ENCODE measurements at regions not wholly inside any gene's neighbourhood (a gene's known extent, or its start where the extent isn't known, plus 50 kb on each side); places are given as distances from the start of the nearest gene placed in this dataset.

DNA sequence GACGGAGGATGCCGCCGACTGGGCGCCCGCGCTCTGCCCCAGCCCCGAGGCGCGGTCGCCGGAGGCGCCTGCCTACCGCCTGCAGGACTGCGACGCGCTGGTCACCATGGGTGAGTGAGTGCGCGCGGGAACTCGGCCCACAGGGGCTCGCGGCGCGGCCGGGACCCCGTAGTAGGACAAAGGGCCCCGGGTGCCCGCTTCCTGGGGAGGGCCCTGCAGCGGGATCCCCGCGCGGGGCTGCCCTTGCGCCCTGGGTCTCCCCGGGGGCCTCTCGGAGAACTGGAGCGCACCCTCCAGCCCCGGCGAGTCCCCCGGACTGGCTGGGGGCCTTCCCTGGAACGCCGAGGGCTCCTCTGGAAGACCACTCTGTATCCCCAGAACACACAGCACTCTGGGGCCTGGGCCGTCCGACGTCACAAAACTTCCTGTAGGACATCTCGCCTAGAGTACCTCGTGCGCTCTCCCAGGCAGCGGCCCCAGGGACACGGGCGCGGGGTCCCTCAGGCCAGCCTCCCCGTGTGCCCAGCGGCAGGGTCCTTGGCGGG lies 362.9 kb upstream of the AMELY start:
- Histone ChIP-seq H3K23ac (ENCODE audit: insufficient read length) (no peak overlapping the region), H3K27ac (ENCODE audit: low read depth, low read length) (peak overlapping the region; percentile 36; the same call in 1 of the 2 replicates), H2BK120ac (replicated peaks; ENCODE audit: low read depth, low read length) (no peak overlapping the region), H3K36me3 (ENCODE audit: control insufficient read depth in 2 of 4, insufficient read depth in 4 of 4, low read length in 3 of 4) (no peaks in the 10 kb centered on the region), H2BK15ac (ENCODE audit: low read length) (no peak overlapping the region), H3K14ac (ENCODE audit: insufficient read length) (no peak overlapping the region), H2AFZ (ENCODE audit: low read length) (no peak overlapping the region), H3K56ac (replicated peaks; ENCODE audit: insufficient read length, low read depth, low read length) (no peak overlapping the region), H2BK12ac (ENCODE audit: low read depth, low read length) (no peak overlapping the region), H3K9ac (replicated peaks in 1 of 4; ENCODE audit: extremely low read depth in 1 of 4, low read depth in 3 of 4, low read length in 3 of 4) (peak overlapping the region in 3 of 4 experiments; percentile 38 to 77 (median 60); a peak in 5 of 7 replicates), H3K9me3 (ENCODE audit: insufficient read depth in 2 of 2, low read depth in 1 of 2, low read length in 1 of 2) (no peaks in the 10 kb centered on the region), H2BK5ac (ENCODE audit: low read depth, low read length) (no peak overlapping the region), H2BK20ac (ENCODE audit: low read length) (no peak overlapping the region), H3K4ac (replicated peaks; ENCODE audit: insufficient read length, low read depth, low read length) (no peak overlapping the region), H4K8ac (ENCODE audit: extremely low read depth, insufficient read depth, low read length) (peak overlapping the region; percentile 51; the same call in 1 of the 2 replicates), H3K4me2 (ENCODE audit: insufficient read depth in 1 of 2, low read depth in 2 of 2, low read length in 2 of 2) (peak overlapping the region; percentile 69 to 86), H3K79me2 (ENCODE audit: control insufficient read depth in 1 of 2, insufficient read depth in 2 of 2, low read length in 2 of 2) (peaks cover 14 to 48% of the 10 kb centered on the region in 2 experiments), H3K18ac (ENCODE audit: extremely low read depth, low read length) (no peak overlapping the region), H3K27me3 (replicated peaks in 1 of 4; ENCODE audit: control insufficient read depth in 3 of 4, extremely low read depth in 1 of 4, insufficient read depth in 3 of 4, low read length in 3 of 4) (no peaks in the 10 kb centered on the region), H3K23me2 (ENCODE audit: low read depth, low read length) (peaks cover 4% of the 10 kb centered on the region; the same call in 1 of the 2 replicates), H3K4me1 (replicated peaks in 1 of 4; ENCODE audit: control insufficient read depth in 3 of 4, insufficient read depth in 4 of 4, low read length in 3 of 4) (peaks cover 0 to 8% (median 3%) of the 10 kb centered on the region in 4 experiments; a peak in 4 of 7 replicates), H4K5ac (ENCODE audit: insufficient read length, low read depth, low read length) (no peak overlapping the region), H4K91ac (replicated peaks; ENCODE audit: insufficient read length, low read length) (no peak overlapping the region), H4K20me1 (replicated peaks in 1 of 2; ENCODE audit: control insufficient read depth in 1 of 2, insufficient read depth in 2 of 2, low read length in 2 of 2) (peaks cover 0 to 6% of the 10 kb centered on the region in 2 experiments), H2AK5ac (ENCODE audit: low read depth, low read length) (no peak overlapping the region), H3K4me3 (ENCODE audit: extremely low read depth in 1 of 4, insufficient read depth in 2 of 4, low read depth in 3 of 4, low read length in 4 of 4) (peak overlapping the region; percentile 59 to 77 (median 69)), H3K79me1 (ENCODE audit: low read depth, low read length) (no peaks in the 10 kb centered on the region)
- FAIRE-seq (no peak), DNase-seq (ENCODE audit: low read depth in 1 of 2, low spot score in 2 of 2) (peak in 1 of 2 experiments; percentile 49)
- 0 out of 2 replicates have a peak, but pooled peaks have one; percentile 17 for TF ChIP-seq TAF1 (IDR thresholded peaks at IDR 0.05; ENCODE audit: low read depth, low read length)
- no peak for TF ChIP-seq SP2 (IDR thresholded peaks at IDR 0.05; ENCODE audit: low read length)
- ChIA-PET POLR2A (ENCODE audit: partially characterized antibody) (interaction anchor here (1.0 to 1.3 kb wide), 3 partner anchors 8 to 183 kb away, joined by 3 read pairs; no protein-coding TSS in a partner anchor), CTCF (ENCODE audit: partially characterized antibody) (interaction anchor here (2.3 kb wide), 1 partner anchor 8 kb away, joined by 8 read pairs; no protein-coding TSS in a partner anchor)
- 0% methylated on average over 4 of the region's 54 CpGs; no CpG with 5 or more reads in 1 of the 2 experiments for WGBS, 2 experiments (ENCODE audit: extremely low coverage in 1 of 2, insufficient coverage in 1 of 2, insufficient read length in 1 of 2, insufficient replicate concordance in 2 of 2, low coverage in 1 of 2, low lambda C conversion rate in 2 of 2, missing lambda C conversion rate in 1 of 2)

Data from H1 (cell line).